Liver (tissue), 8 donors: ENCODE measurements at regions not wholly inside any gene's neighbourhood (a gene's known extent, or its start where the extent isn't known, plus 50 kb on each side); places are given as distances from the start of the nearest gene placed in this dataset.

Source experiments
- DNase-seq: peaks from one replicate; pipeline ENCODE4 v3.0.0-alpha.2; 2017; ENCODE audit warnings: low spot score
- H3K27ac ChIP-seq, 2 donors: one replicate each; pipeline ENCODE4 v1.7.0; 2013; ENCODE audit warnings: inconsistent platforms in 2 of 2, low read length in 2 of 2, control low read depth in 1 of 2, low read depth in 1 of 2, mild to moderate bottlenecking in 1 of 2
- H3K27me3 ChIP-seq, 4 donors: one replicate each; pipeline versions ENCODE4 v1.6.1 to v1.7.0; 2013; ENCODE audit warnings: low read length in 3 of 4, inconsistent platforms in 1 of 4, mild to moderate bottlenecking in 1 of 4, moderate library complexity in 1 of 4; ENCODE audit not compliant: control insufficient read depth in 4 of 4, insufficient read depth in 4 of 4
- H3K36me3 ChIP-seq, 4 donors: one replicate each; pipeline versions ENCODE4 v1.6.1 to v1.7.0; 2013; ENCODE audit warnings: low read length in 3 of 4, mild to moderate bottlenecking in 3 of 4, low read depth in 1 of 4, moderate library complexity in 1 of 4; ENCODE audit not compliant: control insufficient read depth in 4 of 4, insufficient read depth in 3 of 4
- H3K4me1 ChIP-seq, 4 donors: one replicate each; pipeline versions ENCODE4 v1.6.1 to v1.7.0; 2013; ENCODE audit warnings: low read length in 3 of 4, mild to moderate bottlenecking in 3 of 4, moderate library complexity in 1 of 4; ENCODE audit not compliant: control insufficient read depth in 4 of 4, insufficient read depth in 4 of 4
- H3K4me3 ChIP-seq, 3 donors: one replicate each; pipeline versions ENCODE4 v1.6.1 to v1.7.0; 2013; ENCODE audit warnings: low read length in 3 of 3, control low read depth in 1 of 3, low read depth in 1 of 3, mild to moderate bottlenecking in 1 of 3
- H3K9ac ChIP-seq, 2 donors: one replicate each; pipeline ENCODE4 v1.7.0; 2013; ENCODE audit warnings: low read length in 2 of 2, mild to moderate bottlenecking in 2 of 2, moderate library complexity in 2 of 2, control low read depth in 1 of 2, low read depth in 1 of 2
- H3K9me3 ChIP-seq, 4 donors: one replicate each; pipeline versions ENCODE4 v1.6.1 to v1.7.0; 2013; ENCODE audit warnings: low read length in 3 of 4; ENCODE audit not compliant: control insufficient read depth in 4 of 4
- EGR1 ChIP-seq, 2 donors: IDR thresholded peaks; 2 replicates each; pipeline ENCODE4 v1.6.1; 2016 to 2018; ENCODE audit warnings: antibody characterized with exemption in 2 of 2, low read depth in 2 of 2
- FOXA1 ChIP-seq: IDR thresholded peaks from 2 replicates; pipeline ENCODE4 v1.6.1; 2016; ENCODE audit warnings: antibody characterized with exemption
- FOXA2 ChIP-seq: IDR thresholded peaks from 2 replicates; pipeline ENCODE4 v1.6.1; 2016; ENCODE audit warnings: antibody characterized with exemption
- GABPA ChIP-seq, 2 donors: IDR thresholded peaks in 1 of 2; conservative IDR thresholded peaks in 1 of 2; 2 replicates each; pipeline ENCODE4 v1.6.1; 2016; ENCODE audit warnings: antibody characterized with exemption in 2 of 2, mild to moderate bottlenecking in 1 of 2, moderate library complexity in 1 of 2
- HNF4A ChIP-seq, 2 donors: conservative IDR thresholded peaks; 2 replicates each; pipeline ENCODE4 v1.6.1; 2016; ENCODE audit warnings: antibody characterized with exemption in 2 of 2, mild to moderate bottlenecking in 2 of 2
- JUND ChIP-seq, 2 donors: IDR thresholded peaks; 2 replicates each; pipeline ENCODE4 v1.6.1; 2016; ENCODE audit warnings: antibody characterized with exemption in 2 of 2
- RAD21 ChIP-seq, 2 donors: IDR thresholded peaks; 2 replicates each; pipeline ENCODE4 v1.6.1; 2016; ENCODE audit warnings: antibody characterized with exemption in 2 of 2, mild to moderate bottlenecking in 2 of 2
- SP1 ChIP-seq: IDR thresholded peaks from 2 replicates; pipeline ENCODE4 v1.6.1; 2018; ENCODE audit warnings: antibody characterized with exemption, mild to moderate bottlenecking
- TAF1 ChIP-seq: conservative IDR thresholded peaks from 2 replicates; pipeline ENCODE4 v1.6.1; 2016; ENCODE audit warnings: antibody characterized with exemption, mild to moderate bottlenecking
- YY1 ChIP-seq: IDR thresholded peaks from 2 replicates; pipeline ENCODE4 v1.6.1; 2016; ENCODE audit warnings: antibody characterized with exemption, mild to moderate bottlenecking
- WGBS: extraction: QIAGEN DNeasy Blood & Tissue Kit; methylation state at CpG from one replicate; pipeline ENCODE4 v1.1.7; 2013; 5-methylcytosine and 5-hydroxymethylcytosine counted together
- TF ChIP-seq, protein P1 (sequence below): fragments of 150-350 bp; IDR thresholded peaks from 2 replicates; pipeline ENCODE4 v1.5.1; 2017; ENCODE audit warnings: improper control_type of control experiment, low read depth, low read length; ENCODE audit not compliant: missing input control
- TF ChIP-seq, protein P2 (sequence below): IDR thresholded peaks from 2 replicates; pipeline ENCODE4 v1.6.1; 2016; ENCODE audit warnings: antibody characterized with exemption
- TF ChIP-seq, protein P3 (sequence below): IDR thresholded peaks from 2 replicates; pipeline ENCODE4 v1.6.1; 2016; ENCODE audit warnings: antibody characterized with exemption, mild to moderate bottlenecking
- TF ChIP-seq, protein P4 (sequence below): IDR thresholded peaks from 2 replicates; pipeline ENCODE4 v1.6.1; 2016; ENCODE audit warnings: antibody characterized with exemption
- TF ChIP-seq, protein P5 (sequence below): IDR thresholded peaks from 2 replicates; pipeline ENCODE4 v1.6.1; 2016; ENCODE audit warnings: antibody characterized with exemption
- donor health status: healthy.
- donor health status: healthy.
- donor health status: healthy.
- donor health status: healthy.
- donor health status: healthy.

DNA sequence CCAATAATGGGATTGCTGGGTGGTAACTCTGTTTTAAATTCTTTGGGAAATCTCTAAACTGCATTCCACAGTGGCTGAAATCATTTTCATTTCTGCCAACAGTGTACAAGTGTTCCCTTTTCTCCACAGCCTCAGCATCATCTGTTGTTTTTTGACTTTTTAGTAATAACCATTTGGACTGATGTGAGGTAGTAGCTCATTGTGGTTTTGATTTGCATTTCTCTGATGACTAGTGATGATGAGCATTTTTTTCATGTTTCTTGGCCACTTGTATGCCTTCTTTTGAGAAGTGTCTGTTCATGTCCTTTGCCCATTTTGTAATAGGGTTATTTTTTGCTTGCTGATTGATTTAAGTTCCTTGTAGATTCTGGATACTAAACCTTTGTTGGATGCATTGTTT is 131.9 kb upstream of the B3GALT2 start:
- no peak overlapping the region for H3K9ac ChIP-seq
- no peaks in the 10 kb centered on the region for H3K36me3 ChIP-seq
- H3K4me1 ChIP-seq: no peaks in the 10 kb centered on the region
- no peak overlapping the region for H3K27ac ChIP-seq
- H3K9me3 ChIP-seq: peaks cover 0 to 4% (median 0%) of the 10 kb centered on the region in 4 donors
- TF ChIP-seq, protein P1, sequence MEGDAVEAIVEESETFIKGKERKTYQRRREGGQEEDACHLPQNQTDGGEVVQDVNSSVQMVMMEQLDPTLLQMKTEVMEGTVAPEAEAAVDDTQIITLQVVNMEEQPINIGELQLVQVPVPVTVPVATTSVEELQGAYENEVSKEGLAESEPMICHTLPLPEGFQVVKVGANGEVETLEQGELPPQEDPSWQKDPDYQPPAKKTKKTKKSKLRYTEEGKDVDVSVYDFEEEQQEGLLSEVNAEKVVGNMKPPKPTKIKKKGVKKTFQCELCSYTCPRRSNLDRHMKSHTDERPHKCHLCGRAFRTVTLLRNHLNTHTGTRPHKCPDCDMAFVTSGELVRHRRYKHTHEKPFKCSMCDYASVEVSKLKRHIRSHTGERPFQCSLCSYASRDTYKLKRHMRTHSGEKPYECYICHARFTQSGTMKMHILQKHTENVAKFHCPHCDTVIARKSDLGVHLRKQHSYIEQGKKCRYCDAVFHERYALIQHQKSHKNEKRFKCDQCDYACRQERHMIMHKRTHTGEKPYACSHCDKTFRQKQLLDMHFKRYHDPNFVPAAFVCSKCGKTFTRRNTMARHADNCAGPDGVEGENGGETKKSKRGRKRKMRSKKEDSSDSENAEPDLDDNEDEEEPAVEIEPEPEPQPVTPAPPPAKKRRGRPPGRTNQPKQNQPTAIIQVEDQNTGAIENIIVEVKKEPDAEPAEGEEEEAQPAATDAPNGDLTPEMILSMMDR: no peak
- TF ChIP-seq, protein P2, sequence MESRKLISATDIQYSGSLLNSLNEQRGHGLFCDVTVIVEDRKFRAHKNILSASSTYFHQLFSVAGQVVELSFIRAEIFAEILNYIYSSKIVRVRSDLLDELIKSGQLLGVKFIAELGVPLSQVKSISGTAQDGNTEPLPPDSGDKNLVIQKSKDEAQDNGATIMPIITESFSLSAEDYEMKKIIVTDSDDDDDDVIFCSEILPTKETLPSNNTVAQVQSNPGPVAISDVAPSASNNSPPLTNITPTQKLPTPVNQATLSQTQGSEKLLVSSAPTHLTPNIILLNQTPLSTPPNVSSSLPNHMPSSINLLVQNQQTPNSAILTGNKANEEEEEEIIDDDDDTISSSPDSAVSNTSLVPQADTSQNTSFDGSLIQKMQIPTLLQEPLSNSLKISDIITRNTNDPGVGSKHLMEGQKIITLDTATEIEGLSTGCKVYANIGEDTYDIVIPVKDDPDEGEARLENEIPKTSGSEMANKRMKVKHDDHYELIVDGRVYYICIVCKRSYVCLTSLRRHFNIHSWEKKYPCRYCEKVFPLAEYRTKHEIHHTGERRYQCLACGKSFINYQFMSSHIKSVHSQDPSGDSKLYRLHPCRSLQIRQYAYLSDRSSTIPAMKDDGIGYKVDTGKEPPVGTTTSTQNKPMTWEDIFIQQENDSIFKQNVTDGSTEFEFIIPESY: no peak
- no peak for TF ChIP-seq GABPA (IDR thresholded peaks at IDR 0.05 in 1 of 2, conservative IDR thresholded peaks at IDR 0.05 in 1 of 2)
- no peak overlapping the region for H3K4me3 ChIP-seq
- no peak for DNase-seq
- no peaks in the 10 kb centered on the region for H3K27me3 ChIP-seq

DNA sequence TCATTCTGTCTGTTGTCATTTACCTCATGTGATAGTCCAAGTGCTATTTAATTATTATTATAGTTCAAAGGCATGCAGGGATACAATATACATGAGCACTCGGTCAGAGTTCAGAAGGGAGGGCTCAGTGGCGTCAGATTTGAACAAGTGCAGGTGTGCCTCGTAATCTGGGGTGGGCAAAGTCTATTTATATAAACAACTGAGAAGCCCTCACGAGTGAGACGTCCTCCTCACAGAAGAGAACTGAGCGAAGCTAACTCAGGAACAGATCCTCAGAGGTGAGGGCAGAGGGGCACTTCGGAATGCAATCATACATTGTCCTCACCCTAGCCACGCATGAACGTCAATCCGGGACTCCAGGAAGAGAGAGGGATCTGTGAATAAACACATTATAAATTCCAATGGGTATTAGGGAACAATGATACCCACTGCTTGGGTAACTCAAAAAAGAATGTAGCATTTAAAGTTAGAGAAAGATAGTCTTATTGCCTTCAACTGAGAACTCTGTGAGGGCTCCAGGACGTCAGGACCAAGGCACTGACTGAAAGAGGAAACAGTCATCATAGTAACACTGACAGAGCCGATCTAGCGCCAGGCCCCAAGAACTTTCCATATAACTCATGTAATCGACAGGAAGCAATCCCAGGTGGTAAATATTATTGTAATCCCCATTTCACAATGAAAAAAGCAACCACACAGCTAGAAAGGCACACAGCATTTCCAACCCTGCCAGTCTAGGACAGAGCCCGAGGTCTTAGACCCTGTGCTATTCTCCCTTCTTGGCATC is 127.1 kb upstream of the B3GALT2 start:
- no peak for DNase-seq
- no peaks in the 10 kb centered on the region for H3K36me3 ChIP-seq
- no peak overlapping the region for H3K27ac ChIP-seq
- H3K4me1 ChIP-seq: no peaks in the 10 kb centered on the region
- TF ChIP-seq, protein P3, sequence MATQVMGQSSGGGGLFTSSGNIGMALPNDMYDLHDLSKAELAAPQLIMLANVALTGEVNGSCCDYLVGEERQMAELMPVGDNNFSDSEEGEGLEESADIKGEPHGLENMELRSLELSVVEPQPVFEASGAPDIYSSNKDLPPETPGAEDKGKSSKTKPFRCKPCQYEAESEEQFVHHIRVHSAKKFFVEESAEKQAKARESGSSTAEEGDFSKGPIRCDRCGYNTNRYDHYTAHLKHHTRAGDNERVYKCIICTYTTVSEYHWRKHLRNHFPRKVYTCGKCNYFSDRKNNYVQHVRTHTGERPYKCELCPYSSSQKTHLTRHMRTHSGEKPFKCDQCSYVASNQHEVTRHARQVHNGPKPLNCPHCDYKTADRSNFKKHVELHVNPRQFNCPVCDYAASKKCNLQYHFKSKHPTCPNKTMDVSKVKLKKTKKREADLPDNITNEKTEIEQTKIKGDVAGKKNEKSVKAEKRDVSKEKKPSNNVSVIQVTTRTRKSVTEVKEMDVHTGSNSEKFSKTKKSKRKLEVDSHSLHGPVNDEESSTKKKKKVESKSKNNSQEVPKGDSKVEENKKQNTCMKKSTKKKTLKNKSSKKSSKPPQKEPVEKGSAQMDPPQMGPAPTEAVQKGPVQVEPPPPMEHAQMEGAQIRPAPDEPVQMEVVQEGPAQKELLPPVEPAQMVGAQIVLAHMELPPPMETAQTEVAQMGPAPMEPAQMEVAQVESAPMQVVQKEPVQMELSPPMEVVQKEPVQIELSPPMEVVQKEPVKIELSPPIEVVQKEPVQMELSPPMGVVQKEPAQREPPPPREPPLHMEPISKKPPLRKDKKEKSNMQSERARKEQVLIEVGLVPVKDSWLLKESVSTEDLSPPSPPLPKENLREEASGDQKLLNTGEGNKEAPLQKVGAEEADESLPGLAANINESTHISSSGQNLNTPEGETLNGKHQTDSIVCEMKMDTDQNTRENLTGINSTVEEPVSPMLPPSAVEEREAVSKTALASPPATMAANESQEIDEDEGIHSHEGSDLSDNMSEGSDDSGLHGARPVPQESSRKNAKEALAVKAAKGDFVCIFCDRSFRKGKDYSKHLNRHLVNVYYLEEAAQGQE: no peak
- no peak for TF ChIP-seq FOXA2
- peaks cover 0 to 4% (median 0%) of the 10 kb centered on the region in 4 donors for H3K9me3 ChIP-seq
- no peaks in the 10 kb centered on the region for H3K27me3 ChIP-seq
- no peak overlapping the region for H3K4me3 ChIP-seq
- no peak overlapping the region for H3K9ac ChIP-seq
- WGBS: 64% methylated on average over 15 of the region's 15 CpGs

DNA sequence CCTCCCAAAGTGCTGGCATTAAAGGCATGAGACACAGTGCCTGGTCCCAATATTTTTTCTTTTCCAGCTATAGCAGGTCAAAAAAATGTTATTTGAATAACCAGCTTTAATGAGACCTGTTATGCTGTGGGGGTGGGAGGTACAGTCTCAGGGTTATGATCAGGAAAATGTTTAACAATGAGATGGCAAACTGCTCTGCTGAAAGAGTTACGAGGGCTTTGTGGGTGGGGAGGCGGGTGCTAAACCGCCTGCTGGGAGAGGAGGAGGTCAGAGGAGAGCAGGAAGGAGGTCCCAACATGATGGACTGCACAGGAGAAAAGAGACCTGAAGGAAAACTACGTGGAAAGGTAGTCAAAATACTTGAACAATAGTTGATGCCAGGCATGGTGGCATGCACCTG is 126.0 kb upstream of the B3GALT2 start:
- WGBS: 81% methylated on average over 4 of the region's 4 CpGs
- TF ChIP-seq FOXA2 (no peak), JUND (IDR thresholded peaks at IDR 0.05) (no peak), TAF1 (no peak), YY1 (no peak), SP1 (no peak), GABPA (IDR thresholded peaks at IDR 0.05 in 1 of 2, conservative IDR thresholded peaks at IDR 0.05 in 1 of 2) (no peak), FOXA1 (no peak), HNF4A (conservative IDR thresholded peaks at IDR 0.05) (no peak), EGR1 (IDR thresholded peaks at IDR 0.05; ENCODE audit: low read depth in 2 of 2) (no peak), RAD21 (IDR thresholded peaks at IDR 0.05) (no peak)
- TF ChIP-seq, protein P1: no peak
- TF ChIP-seq, protein P4, sequence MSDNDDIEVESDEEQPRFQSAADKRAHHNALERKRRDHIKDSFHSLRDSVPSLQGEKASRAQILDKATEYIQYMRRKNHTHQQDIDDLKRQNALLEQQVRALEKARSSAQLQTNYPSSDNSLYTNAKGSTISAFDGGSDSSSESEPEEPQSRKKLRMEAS: no peak
- TF ChIP-seq, protein P5, sequence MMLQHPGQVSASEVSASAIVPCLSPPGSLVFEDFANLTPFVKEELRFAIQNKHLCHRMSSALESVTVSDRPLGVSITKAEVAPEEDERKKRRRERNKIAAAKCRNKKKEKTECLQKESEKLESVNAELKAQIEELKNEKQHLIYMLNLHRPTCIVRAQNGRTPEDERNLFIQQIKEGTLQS: no peak

More for the DNA sequence above, 126.0 kb upstream of the B3GALT2 start:
- Histone ChIP-seq H3K4me3 (no peak overlapping the region), H3K9ac (no peak overlapping the region), H3K27ac (no peak overlapping the region), H3K4me1 (no peaks in the 10 kb centered on the region), H3K27me3 (no peaks in the 10 kb centered on the region), H3K36me3 (no peaks in the 10 kb centered on the region), H3K9me3 (no peaks in the 10 kb centered on the region)
- no peak for DNase-seq
